ENCODE measurements at regions not wholly inside any gene's neighbourhood (a gene's known extent, or its start where the extent isn't known, plus 50 kb on each side); places are given as distances from the start of the nearest gene placed in this dataset.

- Histone ChIP-seq H3K4me1 (peaks cover 0 to 5% of the 10 kb centered on the region in 2 donors), H3K9me3 (no peaks in the 10 kb centered on the region), H3K4me3 (no peak overlapping the region), H3K27ac (no peak overlapping the region), H3K36me3 (no peaks in the 10 kb centered on the region), H3K27me3 (no peaks in the 10 kb centered on the region)
- DNase-seq: no peak
- TF ChIP-seq CTCF (IDR thresholded peaks at IDR 0.05): no peak
- ATAC-seq: no peak
- intact Hi-C loops (cut with DNase I): no loop called here
Observed at GRCh38 chr7:33824911-33825459, 80.4 kb upstream of the BMPER start.

GRCh38 chr7:33825644-33826043, 79.7 kb upstream of the BMPER start:
- Histone ChIP-seq H3K27me3 (no peaks in the 10 kb centered on the region), H3K9me3 (no peaks in the 10 kb centered on the region), H3K36me3 (no peaks in the 10 kb centered on the region), H3K4me3 (no peak overlapping the region), H3K27ac (no peak overlapping the region), H3K4me1 (peaks cover 0 to 5% of the 10 kb centered on the region in 2 donors)
- intact Hi-C loops (cut with DNase I): no loop called here
- DNase-seq (no peak), ATAC-seq (no peak)
- no peak for TF ChIP-seq CTCF (IDR thresholded peaks at IDR 0.05)

GRCh38 chr7:33829536-33829935, 75.8 kb upstream of the BMPER start:
- H3K9me3 ChIP-seq: no peaks in the 10 kb centered on the region
- no peaks in the 10 kb centered on the region for H3K36me3 ChIP-seq
- TF ChIP-seq CTCF (IDR thresholded peaks at IDR 0.05): no peak
- intact Hi-C loops (cut with DNase I): no loop called here
- no peaks in the 10 kb centered on the region for H3K27me3 ChIP-seq
- no peak overlapping the region for H3K27ac ChIP-seq
- peaks cover 0 to 4% of the 10 kb centered on the region in 2 donors for H3K4me1 ChIP-seq
- ATAC-seq (no peak), DNase-seq (no peak)
- H3K4me3 ChIP-seq: no peak overlapping the region

- no peak overlapping the region for H3K27ac ChIP-seq
- no peak for TF ChIP-seq CTCF (IDR thresholded peaks at IDR 0.05)
- peak; percentile 55 for ATAC-seq
Observed at GRCh38 chr7:33831389-33832141, 73.8 kb upstream of the BMPER start.

GRCh38 chr7:33832271-33832721, 73.0 kb upstream of the BMPER start:
- no peak for ATAC-seq
- H3K4me1 ChIP-seq: no peaks in the 10 kb centered on the region
- TF ChIP-seq CTCF (IDR thresholded peaks at IDR 0.05): no peak
- no peak for DNase-seq
- intact Hi-C loops (cut with DNase I): no loop called here
- no peak overlapping the region for H3K27ac ChIP-seq
- H3K36me3 ChIP-seq: no peaks in the 10 kb centered on the region
- H3K9me3 ChIP-seq: peaks cover 0 to 4% of the 10 kb centered on the region in 2 donors
- H3K27me3 ChIP-seq: no peaks in the 10 kb centered on the region
- H3K4me3 ChIP-seq: no peak overlapping the region

More at GRCh38 chr7:33831389-33832141, 73.8 kb upstream of the BMPER start:
- H3K27me3 ChIP-seq: no peaks in the 10 kb centered on the region
- no peak overlapping the region for H3K4me3 ChIP-seq
- H3K9me3 ChIP-seq: no peaks in the 10 kb centered on the region
- no peaks in the 10 kb centered on the region for H3K36me3 ChIP-seq
- no peaks in the 10 kb centered on the region for H3K4me1 ChIP-seq
- intact Hi-C loops (cut with DNase I): no loop called here
- DNase-seq: no peak
